Smooth muscle cell (in vitro differentiated cells): ENCODE measurements at regions not wholly inside any gene's neighbourhood (a gene's known extent, or its start where the extent isn't known, plus 50 kb on each side); places are given as distances from the start of the nearest gene placed in this dataset.

ENCODE experiments used
- DNase-seq: peaks from one replicate; lab custom pipeline; 2025; ENCODE audit not compliant: unreplicated experiment; lab: John Stamatoyannopoulos, UW
- H2AFZ ChIP-seq: fragments of 200-600 bp; sonication (generic); 2 replicates; pipeline ENCODE4 v1.6.0; 2016; ENCODE audit warnings: antibody characterized with exemption, low read depth, mild to moderate bottlenecking
- H3F3A ChIP-seq: fragments of 200-600 bp; sonication (generic); 2 replicates; pipeline ENCODE4 v1.6.0; 2017; ENCODE audit warnings: antibody characterized with exemption, low read depth
- H3K27ac ChIP-seq: fragments of 200-600 bp; sonication (generic); 2 replicates; pipeline ENCODE4 v1.5.1; 2016; ENCODE audit warnings: low read depth, mild to moderate bottlenecking
- H3K27me3 ChIP-seq: fragments of 200-600 bp; sonication (generic); 2 replicates; pipeline ENCODE4 v1.6.1; 2016; ENCODE audit warnings: low read depth, mild to moderate bottlenecking
- H3K36me3 ChIP-seq: fragments of 200-600 bp; sonication (generic); 2 replicates; pipeline ENCODE4 v1.5.1; 2016; ENCODE audit warnings: low read depth
- H3K4me1 ChIP-seq: fragments of 200-600 bp; sonication (generic); 2 replicates; pipeline ENCODE4 v1.5.1; 2016; ENCODE audit warnings: low read depth
- H3K4me2 ChIP-seq: fragments of 200-600 bp; sonication (generic); 2 replicates; pipeline ENCODE4 v1.6.0; 2016; ENCODE audit warnings: mild to moderate bottlenecking
- H3K4me3 ChIP-seq: fragments of 200-600 bp; sonication (generic); 2 replicates; pipeline ENCODE4 v1.5.1; 2016; ENCODE audit warnings: mild to moderate bottlenecking
- H3K79me2 ChIP-seq: fragments of 200-600 bp; sonication (generic); 2 replicates; pipeline ENCODE4 v1.6.0; 2016; ENCODE audit warnings: low read depth, mild to moderate bottlenecking
- H3K9ac ChIP-seq: fragments of 200-600 bp; sonication (generic); 2 replicates; pipeline ENCODE4 v1.6.0; 2016; ENCODE audit warnings: low read depth
- H3K9me3 ChIP-seq: fragments of 200-600 bp; sonication (generic); replicated peaks from 2 replicates; pipeline ENCODE4 v1.5.1; 2016; ENCODE audit warnings: low read depth
- H4K20me1 ChIP-seq: fragments of 200-600 bp; sonication (generic); 2 replicates; pipeline ENCODE4 v1.6.0; 2016; ENCODE audit warnings: low read depth
- CTCF ChIP-seq: fragments of 200-600 bp; sonication (generic); IDR thresholded peaks from 2 replicates; pipeline ENCODE4 v1.5.1; 2017; ENCODE audit warnings: borderline replicate concordance, mild to moderate bottlenecking, antibody characterized with exemption; ENCODE audit not compliant: insufficient read depth, poor library complexity, severe bottlenecking
- WGBS: methylation state at CpG from one replicate; pipeline ENCODE4 v1.1.7; 2016; ENCODE audit warnings: low lambda C conversion rate; 5-methylcytosine and 5-hydroxymethylcytosine counted together

- Histone ChIP-seq H3K27me3 (peaks cover 10% of the 10 kb centered on the region), H2AFZ (no peak overlapping the region), H3K4me1 (no peaks in the 10 kb centered on the region), H3K9ac (no peak overlapping the region), H3K4me2 (no peak overlapping the region), H3K4me3 (no peak overlapping the region), H3K9me3 (no peaks in the 10 kb centered on the region), H3K36me3 (no peaks in the 10 kb centered on the region), H3F3A (no peaks in the 10 kb centered on the region), H4K20me1 (no peaks in the 10 kb centered on the region), H3K27ac (no peak overlapping the region), H3K79me2 (no peaks in the 10 kb centered on the region)
- 84% methylated on average over 3 of the region's 3 CpGs for WGBS
- no peak for TF ChIP-seq CTCF
- no peak for DNase-seq
These were observed 90.8 kb upstream of the ATL2 start for GRCh38 chr2:38467768-38468455.

- no peak for DNase-seq
- no peak overlapping the region for H3K27ac ChIP-seq
- H3K9me3 ChIP-seq, result no peaks in the 10 kb centered on the region
- H3K36me3 ChIP-seq, result no peaks in the 10 kb centered on the region
- H3K4me3 ChIP-seq, result no peak overlapping the region
- H3K27me3 ChIP-seq, result peaks cover 10% of the 10 kb centered on the region
- H3K4me2 ChIP-seq, result no peak overlapping the region
- no peak overlapping the region for H3K9ac ChIP-seq
- H2AFZ ChIP-seq, result no peak overlapping the region
- H4K20me1 ChIP-seq, result no peaks in the 10 kb centered on the region
- H3F3A ChIP-seq, result no peaks in the 10 kb centered on the region
- WGBS, result 75% methylated on average over 11 of the region's 11 CpGs
- no peaks in the 10 kb centered on the region for H3K79me2 ChIP-seq
- no peaks in the 10 kb centered on the region for H3K4me1 ChIP-seq
- TF ChIP-seq CTCF, result no peak
These were observed 90.0 kb upstream of the ATL2 start for GRCh38 chr2:38466876-38467767.

GRCh38 chr2:38466409-38466808, 89.3 kb upstream of the ATL2 start:
- Histone ChIP-seq H3K27ac (no peak overlapping the region), H3K36me3 (no peaks in the 10 kb centered on the region), H3K4me3 (no peak overlapping the region), H3K27me3 (peaks cover 10% of the 10 kb centered on the region), H3K4me2 (no peak overlapping the region), H2AFZ (no peak overlapping the region), H3K4me1 (no peaks in the 10 kb centered on the region), H3F3A (no peaks in the 10 kb centered on the region), H3K9me3 (no peaks in the 10 kb centered on the region), H3K9ac (no peak overlapping the region), H4K20me1 (no peaks in the 10 kb centered on the region), H3K79me2 (no peaks in the 10 kb centered on the region)
- no peak for TF ChIP-seq CTCF
- WGBS, result 93% methylated on average over 5 of the region's 5 CpGs
- DNase-seq, result no peak
